ENCODE measurements at regions not wholly inside any gene's neighbourhood (a gene's known extent, or its start where the extent isn't known, plus 50 kb on each side); places are given as distances from the start of the nearest gene placed in this dataset.

DNA sequence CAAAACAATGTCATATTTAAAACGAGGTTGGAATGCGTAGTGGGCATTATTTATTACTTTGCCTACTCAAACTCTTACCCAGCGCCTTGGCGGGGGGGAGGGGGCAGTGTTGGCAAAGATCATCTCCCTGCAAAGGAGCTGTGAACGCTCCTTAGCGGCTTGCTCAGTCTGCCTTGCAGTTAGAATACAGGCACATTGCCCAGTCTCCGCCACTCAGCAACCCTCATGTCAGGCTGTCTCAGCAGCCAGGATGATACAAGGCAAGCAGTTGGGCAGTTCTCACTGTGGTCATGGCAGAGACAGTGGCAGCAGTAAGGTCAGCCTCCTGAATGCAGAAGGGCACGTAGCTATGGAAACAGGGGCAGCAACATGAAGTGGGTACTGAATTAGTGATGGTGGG is 170.4 kb upstream of the KCNK2 start:
- H3K27me3 Mint-ChIP-seq (ENCODE audit: insufficient read depth, low read depth), result peaks cover 2% of the 10 kb centered on the region
- no peaks in the 10 kb centered on the region for H3K36me3 Mint-ChIP-seq
- H3K9me3 Mint-ChIP-seq, result no peaks in the 10 kb centered on the region
- no peak overlapping the region for H3K9ac ChIP-seq
- no peak overlapping the region for H2AFZ ChIP-seq (replicated peaks)
- no peak overlapping the region for H3K4me2 ChIP-seq
- H3K36me3 ChIP-seq, result no peaks in the 10 kb centered on the region
- no peak overlapping the region for H3K27ac Mint-ChIP-seq
- no peaks in the 10 kb centered on the region for H4K20me1 ChIP-seq (ENCODE audit: low read depth)
- DNase-seq (ENCODE audit: low spot score), result no peak
- H3K9me3 ChIP-seq (ENCODE audit: low read depth), result no peaks in the 10 kb centered on the region
- H3F3A ChIP-seq (ENCODE audit: low read depth), result no peaks in the 10 kb centered on the region
- H3K4me1 ChIP-seq, result no peaks in the 10 kb centered on the region
- no peak overlapping the region for H3K27ac ChIP-seq
- H3K4me3 Mint-ChIP-seq, result no peak overlapping the region
- no peaks in the 10 kb centered on the region for H3K27me3 ChIP-seq
- peaks cover 6% of the 10 kb centered on the region for H3K4me1 Mint-ChIP-seq
- TF ChIP-seq, protein P1, sequence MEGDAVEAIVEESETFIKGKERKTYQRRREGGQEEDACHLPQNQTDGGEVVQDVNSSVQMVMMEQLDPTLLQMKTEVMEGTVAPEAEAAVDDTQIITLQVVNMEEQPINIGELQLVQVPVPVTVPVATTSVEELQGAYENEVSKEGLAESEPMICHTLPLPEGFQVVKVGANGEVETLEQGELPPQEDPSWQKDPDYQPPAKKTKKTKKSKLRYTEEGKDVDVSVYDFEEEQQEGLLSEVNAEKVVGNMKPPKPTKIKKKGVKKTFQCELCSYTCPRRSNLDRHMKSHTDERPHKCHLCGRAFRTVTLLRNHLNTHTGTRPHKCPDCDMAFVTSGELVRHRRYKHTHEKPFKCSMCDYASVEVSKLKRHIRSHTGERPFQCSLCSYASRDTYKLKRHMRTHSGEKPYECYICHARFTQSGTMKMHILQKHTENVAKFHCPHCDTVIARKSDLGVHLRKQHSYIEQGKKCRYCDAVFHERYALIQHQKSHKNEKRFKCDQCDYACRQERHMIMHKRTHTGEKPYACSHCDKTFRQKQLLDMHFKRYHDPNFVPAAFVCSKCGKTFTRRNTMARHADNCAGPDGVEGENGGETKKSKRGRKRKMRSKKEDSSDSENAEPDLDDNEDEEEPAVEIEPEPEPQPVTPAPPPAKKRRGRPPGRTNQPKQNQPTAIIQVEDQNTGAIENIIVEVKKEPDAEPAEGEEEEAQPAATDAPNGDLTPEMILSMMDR (IDR thresholded peaks at IDR 0.05), result no peak
- TF ChIP-seq EZH2phosphoT487 (IDR thresholded peaks at IDR 0.05) (no peak), EZH2 (IDR thresholded peaks at IDR 0.05) (no peak)
- no peaks in the 10 kb centered on the region for H3K79me2 ChIP-seq (ENCODE audit: low read depth)
- no peak overlapping the region for H3K4me3 ChIP-seq

DNA sequence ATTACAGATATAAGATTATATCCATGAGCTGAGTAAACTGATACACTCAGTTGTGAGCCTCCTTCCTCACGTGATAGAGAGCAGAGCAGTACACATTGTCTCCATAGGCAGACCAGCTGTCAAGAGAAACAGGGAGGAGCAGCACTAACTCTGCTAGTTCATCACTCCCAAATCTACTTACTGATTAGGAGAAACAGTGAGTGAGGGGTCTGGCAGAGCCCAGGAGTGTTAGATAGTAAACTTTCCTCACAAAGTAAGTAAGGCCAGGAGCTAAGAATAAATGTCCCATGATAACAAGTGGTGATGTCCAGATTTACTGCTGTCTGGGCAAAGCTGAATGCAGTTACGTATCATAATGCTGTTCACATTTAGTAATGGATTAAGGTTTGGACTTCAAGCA is 168.6 kb upstream of the KCNK2 start:
- no peak overlapping the region for H3K27ac ChIP-seq
- no peak overlapping the region for H3K4me3 ChIP-seq
- no peak overlapping the region for H3K4me2 ChIP-seq
- no peak overlapping the region for H3K9ac ChIP-seq
- H3K9me3 ChIP-seq (ENCODE audit: low read depth), result no peaks in the 10 kb centered on the region
- H2AFZ ChIP-seq (replicated peaks), result no peak overlapping the region
- DNase-seq (ENCODE audit: low spot score), result no peak
- Mint-ChIP-seq H3K9me3 (no peaks in the 10 kb centered on the region), H3K4me3 (no peak overlapping the region), H3K36me3 (no peaks in the 10 kb centered on the region), H3K27me3 (ENCODE audit: insufficient read depth, low read depth) (peaks cover 3% of the 10 kb centered on the region), H3K27ac (no peak overlapping the region), H3K4me1 (peaks cover 6% of the 10 kb centered on the region)
- H4K20me1 ChIP-seq (ENCODE audit: low read depth), result no peaks in the 10 kb centered on the region
- no peaks in the 10 kb centered on the region for H3K36me3 ChIP-seq
- H3K27me3 ChIP-seq, result no peaks in the 10 kb centered on the region
- H3K79me2 ChIP-seq (ENCODE audit: low read depth), result no peaks in the 10 kb centered on the region
- no peak for TF ChIP-seq EZH2 (IDR thresholded peaks at IDR 0.05)
- TF ChIP-seq, protein P1 (IDR thresholded peaks at IDR 0.05), result no peak
- TF ChIP-seq EZH2phosphoT487 (IDR thresholded peaks at IDR 0.05), result no peak
- H3F3A ChIP-seq (ENCODE audit: low read depth), result no peaks in the 10 kb centered on the region
- H3K4me1 ChIP-seq, result no peaks in the 10 kb centered on the region

DNA sequence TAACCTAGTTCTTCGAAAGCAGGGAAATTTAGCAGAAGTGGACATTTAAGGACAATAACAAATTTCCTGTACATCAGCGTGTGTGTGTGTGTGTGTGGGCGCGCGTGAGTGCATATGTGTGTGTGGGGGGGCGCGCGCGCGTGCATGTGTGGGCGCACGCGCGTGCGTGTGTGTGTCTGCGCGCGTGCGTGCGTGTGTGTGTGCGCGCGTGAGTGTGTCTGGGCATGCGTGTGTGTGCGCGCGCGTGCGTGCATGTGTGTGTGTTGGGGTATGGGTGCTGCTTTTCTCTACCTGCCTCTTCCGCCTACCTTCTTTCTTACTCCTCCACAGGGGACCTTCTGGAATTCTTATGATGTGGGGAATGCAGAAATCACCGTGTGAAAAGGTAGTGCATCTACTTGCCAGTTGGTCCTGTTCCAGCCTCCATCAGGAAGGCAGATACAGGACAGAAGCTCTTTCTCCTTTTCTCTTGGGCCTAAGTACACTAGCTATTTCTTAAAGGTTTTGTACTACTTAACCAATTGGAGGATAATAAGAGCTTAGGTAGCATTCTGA is 165.4 kb upstream of the KCNK2 start:
- Mint-ChIP-seq H3K4me3 (no peak overlapping the region), H3K27ac (no peak overlapping the region), H3K36me3 (no peaks in the 10 kb centered on the region), H3K9me3 (no peaks in the 10 kb centered on the region), H3K27me3 (ENCODE audit: insufficient read depth, low read depth) (peaks cover 3% of the 10 kb centered on the region), H3K4me1 (peaks cover 5% of the 10 kb centered on the region)
- H3K36me3 ChIP-seq, result no peaks in the 10 kb centered on the region
- TF ChIP-seq, protein P1 (IDR thresholded peaks at IDR 0.05), result no peak
- TF ChIP-seq EZH2phosphoT487 (IDR thresholded peaks at IDR 0.05) (no peak), EZH2 (IDR thresholded peaks at IDR 0.05) (no peak)
- no peak overlapping the region for H3K9ac ChIP-seq
- H3K79me2 ChIP-seq (ENCODE audit: low read depth), result no peaks in the 10 kb centered on the region
- H2AFZ ChIP-seq (replicated peaks), result peak overlapping the region; percentile 62
- no peaks in the 10 kb centered on the region for H3K9me3 ChIP-seq (ENCODE audit: low read depth)
- H3K4me1 ChIP-seq, result peaks cover 6% of the 10 kb centered on the region
- no peaks in the 10 kb centered on the region for H4K20me1 ChIP-seq (ENCODE audit: low read depth)
- no peaks in the 10 kb centered on the region for H3F3A ChIP-seq (ENCODE audit: low read depth)
- H3K4me2 ChIP-seq, result no peak overlapping the region
- no peak for DNase-seq (ENCODE audit: low spot score)
- no peak overlapping the region for H3K27ac ChIP-seq
- H3K27me3 ChIP-seq, result no peaks in the 10 kb centered on the region
- no peak overlapping the region for H3K4me3 ChIP-seq
